ENCODE measurements at regions not wholly inside any gene's neighbourhood (a gene's known extent, or its start where the extent isn't known, plus 50 kb on each side); places are given as distances from the start of the nearest gene placed in this dataset.
A peak's percentile ranks its signal among the peaks of the same experiment; 100 is the strongest.

GRCh38 chr13:29977476-29978120, 127.2 kb upstream of the UBL3 start:
- H3K4me3 ChIP-seq (ENCODE audit: control insufficient read depth in 1 of 2, extremely low read depth in 1 of 2, low read length in 1 of 2): no peak overlapping the region
- H3K27ac Mint-ChIP-seq: no peak overlapping the region
- 100% methylated on average over 1 of the region's 6 CpGs for WGBS (ENCODE audit: insufficient coverage)
- no peaks in the 10 kb centered on the region for H3K36me3 ChIP-seq (ENCODE audit: control insufficient read depth in 2 of 2, extremely low read depth in 1 of 2, insufficient read depth in 1 of 2, low read length in 1 of 2)
- H3K36me3 Mint-ChIP-seq: no peaks in the 10 kb centered on the region
- POLR2A ChIA-PET: no interaction called here
- DNase-seq (no peak), ATAC-seq (replicated peaks in 1 of 4) (no peak)
- H3K4me1 ChIP-seq (ENCODE audit: control insufficient read depth in 1 of 2, extremely low read depth in 1 of 2, insufficient read depth in 2 of 2, low read length in 2 of 2): no peaks in the 10 kb centered on the region
- no peaks in the 10 kb centered on the region for H3K27me3 ChIP-seq (replicated peaks in 1 of 2; ENCODE audit: control insufficient read depth in 2 of 2, extremely low read depth in 1 of 2, insufficient read depth in 2 of 2, low read length in 1 of 2)
- peaks cover 0 to 6% (median 4%) of the 10 kb centered on the region in 3 donors for H3K9me3 Mint-ChIP-seq
- no peaks in the 10 kb centered on the region for H3K9me3 ChIP-seq
- peaks cover 0 to 8% (median 6%) of the 10 kb centered on the region in 3 donors for H3K4me1 Mint-ChIP-seq
- CTCF ChIA-PET: no interaction called here
- no peak overlapping the region for H3K4me3 Mint-ChIP-seq
- H3K27ac ChIP-seq (ENCODE audit: low read length): no peak overlapping the region
- no peaks in the 10 kb centered on the region for H3K27me3 Mint-ChIP-seq

GRCh38 chr13:29976535-29976934, 126.1 kb upstream of the UBL3 start:
- Mint-ChIP-seq H3K27me3 (no peaks in the 10 kb centered on the region), H3K9me3 (peaks cover 0 to 4% (median 0%) of the 10 kb centered on the region in 3 donors), H3K36me3 (no peaks in the 10 kb centered on the region), H3K27ac (no peak overlapping the region), H3K4me1 (peaks cover 0 to 8% (median 6%) of the 10 kb centered on the region in 3 donors), H3K4me3 (no peak overlapping the region)
- H3K36me3 ChIP-seq (ENCODE audit: control insufficient read depth in 2 of 2, extremely low read depth in 1 of 2, insufficient read depth in 1 of 2, low read length in 1 of 2): no peaks in the 10 kb centered on the region
- POLR2A ChIA-PET: interaction anchor here in 1 of 2 donors (0.6 kb wide), 1 partner anchor 24 kb away, joined by 4 read pairs; no protein-coding TSS in a partner anchor
- DNase-seq: no peak
- CTCF ChIA-PET: no interaction called here
- no peaks in the 10 kb centered on the region for H3K9me3 ChIP-seq
- no peaks in the 10 kb centered on the region for H3K27me3 ChIP-seq (replicated peaks in 1 of 2; ENCODE audit: control insufficient read depth in 2 of 2, extremely low read depth in 1 of 2, insufficient read depth in 2 of 2, low read length in 1 of 2)
- no peaks in the 10 kb centered on the region for H3K4me1 ChIP-seq (ENCODE audit: control insufficient read depth in 1 of 2, extremely low read depth in 1 of 2, insufficient read depth in 2 of 2, low read length in 2 of 2)
- no peak overlapping the region for H3K27ac ChIP-seq (ENCODE audit: low read length)
- no peak for ATAC-seq (replicated peaks in 1 of 4)
- WGBS (ENCODE audit: insufficient coverage): 100% methylated on average over 2 of the region's 5 CpGs
- no peak overlapping the region for H3K4me3 ChIP-seq (ENCODE audit: control insufficient read depth in 1 of 2, extremely low read depth in 1 of 2, low read length in 1 of 2)

DNA sequence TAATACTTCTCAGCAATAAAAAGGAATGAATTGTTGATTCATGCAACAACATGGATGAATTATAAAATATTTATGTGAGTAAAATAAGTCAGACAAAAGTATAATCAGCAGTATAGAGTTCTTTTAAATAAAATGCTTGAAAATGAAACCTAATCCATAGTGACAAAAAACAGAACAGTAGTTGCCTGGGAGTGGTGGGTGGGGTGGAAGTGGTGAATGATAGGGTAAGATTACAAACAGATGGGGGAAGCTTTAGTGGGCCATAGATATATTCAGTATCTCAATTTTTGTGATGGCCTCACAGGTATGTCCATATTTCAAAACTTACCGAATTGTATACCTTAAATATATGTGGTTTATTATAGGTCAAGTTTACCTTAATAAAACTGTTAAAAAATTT, 124.9 kb upstream of the UBL3 start:
- Mint-ChIP-seq H3K4me3 (no peak overlapping the region), H3K9me3 (peaks cover 0 to 4% (median 0%) of the 10 kb centered on the region in 3 donors), H3K4me1 (peaks cover 0 to 8% (median 6%) of the 10 kb centered on the region in 3 donors), H3K27ac (no peak overlapping the region), H3K36me3 (no peaks in the 10 kb centered on the region), H3K27me3 (no peaks in the 10 kb centered on the region)
- Histone ChIP-seq H3K9me3 (no peaks in the 10 kb centered on the region), H3K4me3 (ENCODE audit: control insufficient read depth in 1 of 2, extremely low read depth in 1 of 2, low read length in 1 of 2) (no peak overlapping the region), H3K27ac (ENCODE audit: low read length) (no peak overlapping the region), H3K4me1 (ENCODE audit: control insufficient read depth in 1 of 2, extremely low read depth in 1 of 2, insufficient read depth in 2 of 2, low read length in 2 of 2) (no peaks in the 10 kb centered on the region), H3K27me3 (replicated peaks in 1 of 2; ENCODE audit: control insufficient read depth in 2 of 2, extremely low read depth in 1 of 2, insufficient read depth in 2 of 2, low read length in 1 of 2) (no peaks in the 10 kb centered on the region), H3K36me3 (ENCODE audit: control insufficient read depth in 2 of 2, extremely low read depth in 1 of 2, insufficient read depth in 1 of 2, low read length in 1 of 2) (no peaks in the 10 kb centered on the region)
- no peak for DNase-seq
- ATAC-seq (replicated peaks in 1 of 4): no peak
- no CpG with 5 or more reads among the region's 1 CpG for WGBS (ENCODE audit: insufficient coverage)
- POLR2A ChIA-PET: no interaction called here
- CTCF ChIA-PET: no interaction called here

DNA sequence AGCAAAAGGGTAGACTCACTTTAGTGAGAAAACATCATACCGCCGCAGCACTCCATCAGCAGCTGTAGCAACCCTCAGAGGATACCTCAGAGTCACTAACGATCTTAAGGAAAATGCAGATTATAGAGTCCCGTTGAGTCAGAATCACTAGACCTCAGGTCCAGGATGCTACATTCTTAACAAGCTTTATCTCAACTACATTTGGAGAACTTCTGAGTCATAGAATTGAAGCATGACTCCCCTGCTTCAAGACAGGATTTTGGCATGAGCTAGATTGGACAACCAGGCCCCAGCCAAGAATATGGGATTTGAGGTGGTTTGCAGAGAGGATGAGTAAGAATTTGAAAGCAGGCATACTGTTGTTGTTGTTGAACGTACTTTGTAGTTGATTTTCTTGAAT, 118.9 kb upstream of the UBL3 start:
- Mint-ChIP-seq H3K4me1 (peaks cover 0 to 4% (median 0%) of the 10 kb centered on the region in 3 donors), H3K27me3 (no peaks in the 10 kb centered on the region), H3K36me3 (peaks cover 5% of the 10 kb centered on the region), H3K9me3 (peaks cover 3 to 8% (median 7%) of the 10 kb centered on the region in 3 donors), H3K27ac (no peak overlapping the region), H3K4me3 (no peak overlapping the region)
- H3K4me3 ChIP-seq (ENCODE audit: control insufficient read depth in 1 of 2, extremely low read depth in 1 of 2, low read length in 1 of 2): no peak overlapping the region
- POLR2A ChIA-PET: no interaction called here
- ATAC-seq (replicated peaks in 1 of 4) (no peak), DNase-seq (no peak)
- no peaks in the 10 kb centered on the region for H3K4me1 ChIP-seq (ENCODE audit: control insufficient read depth in 1 of 2, extremely low read depth in 1 of 2, insufficient read depth in 2 of 2, low read length in 2 of 2)
- no peaks in the 10 kb centered on the region for H3K9me3 ChIP-seq
- WGBS (ENCODE audit: insufficient coverage): 100% methylated on average over 4 of the region's 5 CpGs
- CTCF ChIA-PET: no interaction called here
- no peaks in the 10 kb centered on the region for H3K36me3 ChIP-seq (ENCODE audit: control insufficient read depth in 2 of 2, extremely low read depth in 1 of 2, insufficient read depth in 1 of 2, low read length in 1 of 2)
- no peak overlapping the region for H3K27ac ChIP-seq (ENCODE audit: low read length)
- H3K27me3 ChIP-seq (replicated peaks in 1 of 2; ENCODE audit: control insufficient read depth in 2 of 2, extremely low read depth in 1 of 2, insufficient read depth in 2 of 2, low read length in 1 of 2): no peaks in the 10 kb centered on the region

GRCh38 chr13:29964181-29964845, 113.9 kb upstream of the UBL3 start:
- Mint-ChIP-seq H3K27ac (no peak overlapping the region), H3K36me3 (peaks cover 5% of the 10 kb centered on the region), H3K9me3 (peaks cover 3 to 8% (median 7%) of the 10 kb centered on the region in 3 donors), H3K4me1 (peaks cover 13 to 23% (median 22%) of the 10 kb centered on the region in 3 donors), H3K4me3 (no peak overlapping the region), H3K27me3 (no peaks in the 10 kb centered on the region)
- no peaks in the 10 kb centered on the region for H3K9me3 ChIP-seq
- DNase-seq (no peak), ATAC-seq (replicated peaks in 1 of 4) (no peak)
- WGBS (ENCODE audit: insufficient coverage): 84% methylated on average over 6 of the region's 10 CpGs
- POLR2A ChIA-PET: no interaction called here
- H3K4me3 ChIP-seq (ENCODE audit: control insufficient read depth in 1 of 2, extremely low read depth in 1 of 2, low read length in 1 of 2): no peak overlapping the region
- no peaks in the 10 kb centered on the region for H3K27me3 ChIP-seq (replicated peaks in 1 of 2; ENCODE audit: control insufficient read depth in 2 of 2, extremely low read depth in 1 of 2, insufficient read depth in 2 of 2, low read length in 1 of 2)
- CTCF ChIA-PET: no interaction called here
- H3K4me1 ChIP-seq (ENCODE audit: control insufficient read depth in 1 of 2, extremely low read depth in 1 of 2, insufficient read depth in 2 of 2, low read length in 2 of 2): peaks cover 0 to 5% of the 10 kb centered on the region in 2 experiments
- no peaks in the 10 kb centered on the region for H3K36me3 ChIP-seq (ENCODE audit: control insufficient read depth in 2 of 2, extremely low read depth in 1 of 2, insufficient read depth in 1 of 2, low read length in 1 of 2)
- no peak overlapping the region for H3K27ac ChIP-seq (ENCODE audit: low read length)

DNA sequence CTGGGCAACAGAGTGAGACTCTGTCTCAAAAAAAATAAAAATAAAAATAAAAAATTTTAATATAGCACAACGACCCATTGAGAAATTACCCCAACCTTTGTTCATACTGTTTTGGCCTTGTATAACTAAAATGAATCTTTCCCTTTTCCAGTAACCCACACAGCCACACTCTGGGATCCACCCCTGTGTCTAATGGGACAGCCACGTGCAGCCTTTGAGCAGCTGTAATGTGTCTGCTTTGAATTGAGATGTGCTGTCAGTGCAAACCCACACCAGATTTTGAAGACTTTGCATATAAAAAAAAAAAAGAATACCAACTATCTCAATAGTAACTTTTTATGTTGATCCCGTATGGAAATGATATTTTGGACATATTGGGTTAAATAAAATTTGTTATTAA, 112.7 kb upstream of the UBL3 start:
- WGBS (ENCODE audit: insufficient coverage): no CpG with 5 or more reads among the region's 3 CpGs
- no peak overlapping the region for H3K4me3 Mint-ChIP-seq
- POLR2A ChIA-PET: no interaction called here
- H3K36me3 Mint-ChIP-seq: peaks cover 4% of the 10 kb centered on the region
- H3K4me1 ChIP-seq (ENCODE audit: control insufficient read depth in 1 of 2, extremely low read depth in 1 of 2, insufficient read depth in 2 of 2, low read length in 2 of 2): peaks cover 2 to 16% of the 10 kb centered on the region in 2 experiments
- H3K27ac Mint-ChIP-seq: peak overlapping the region in 1 of 2 donors; percentile 52
- H3K27ac ChIP-seq (ENCODE audit: low read length): no peak overlapping the region
- peaks cover 25 to 35% (median 34%) of the 10 kb centered on the region in 3 donors for H3K4me1 Mint-ChIP-seq
- H3K4me3 ChIP-seq (ENCODE audit: control insufficient read depth in 1 of 2, extremely low read depth in 1 of 2, low read length in 1 of 2): no peak overlapping the region
- peaks cover 3 to 8% (median 5%) of the 10 kb centered on the region in 3 donors for H3K9me3 Mint-ChIP-seq
- H3K9me3 ChIP-seq: no peaks in the 10 kb centered on the region
- DNase-seq: no peak
- no peaks in the 10 kb centered on the region for H3K27me3 ChIP-seq (replicated peaks in 1 of 2; ENCODE audit: control insufficient read depth in 2 of 2, extremely low read depth in 1 of 2, insufficient read depth in 2 of 2, low read length in 1 of 2)
- no peak for ATAC-seq (replicated peaks in 1 of 4)
- no peaks in the 10 kb centered on the region for H3K36me3 ChIP-seq (ENCODE audit: control insufficient read depth in 2 of 2, extremely low read depth in 1 of 2, insufficient read depth in 1 of 2, low read length in 1 of 2)
- H3K27me3 Mint-ChIP-seq: no peaks in the 10 kb centered on the region
- CTCF ChIA-PET: no interaction called here

Measured in T-cell (primary cell).